ENCODE measurements at regions not wholly inside any gene's neighbourhood (a gene's known extent, or its start where the extent isn't known, plus 50 kb on each side); places are given as distances from the start of the nearest gene placed in this dataset.

- TF ChIP-seq CTCF (IDR thresholded peaks at IDR 0.05) (no peak), POLR2A (IDR thresholded peaks at IDR 0.05) (no peak)
Measured at GRCh38 chr5:19301271-19301670, 686.7 kb downstream of the CDH18 start.

Data from body of pancreas (tissue), 4 donors.